ENCODE measurements at regions not wholly inside any gene's neighbourhood (a gene's known extent, or its start where the extent isn't known, plus 50 kb on each side); places are given as distances from the start of the nearest gene placed in this dataset.

GRCh38 chr5:128626536-128627090 is 88.6 kb upstream of the FBN2 start:
- no peak overlapping the region for H3K4me3 ChIP-seq (replicated peaks; ENCODE audit: low read depth, low read length)
- DNase-seq (ENCODE audit: low read depth) = no peak
- TF ChIP-seq CTCF (IDR thresholded peaks at IDR 0.05; ENCODE audit: low read length, missing control alignments) = no peak

GRCh38 chr5:128627939-128628338 is 89.9 kb upstream of the FBN2 start:
- no peak for TF ChIP-seq CTCF (IDR thresholded peaks at IDR 0.05; ENCODE audit: low read length, missing control alignments)
- no peak for DNase-seq (ENCODE audit: low read depth)
- no peak overlapping the region for H3K4me3 ChIP-seq (replicated peaks; ENCODE audit: low read depth, low read length)

- no peak for TF ChIP-seq CTCF (IDR thresholded peaks at IDR 0.05; ENCODE audit: low read length, missing control alignments)
- peak; percentile 14 for DNase-seq (ENCODE audit: low read depth)
- no peak overlapping the region for H3K4me3 ChIP-seq (replicated peaks; ENCODE audit: low read depth, low read length)
These were observed 91.1 kb upstream of the FBN2 start for GRCh38 chr5:128629157-128629556.

- no peak for DNase-seq (ENCODE audit: low read depth)
- no peak overlapping the region for H3K4me3 ChIP-seq (replicated peaks; ENCODE audit: low read depth, low read length)
- TF ChIP-seq CTCF (IDR thresholded peaks at IDR 0.05; ENCODE audit: low read length, missing control alignments) = no peak
These were observed 92.1 kb upstream of the FBN2 start for GRCh38 chr5:128630121-128630520.

GRCh38 chr5:128631771-128632170 is 93.7 kb upstream of the FBN2 start:
- TF ChIP-seq CTCF (IDR thresholded peaks at IDR 0.05; ENCODE audit: low read length, missing control alignments) = no peak
- H3K4me3 ChIP-seq (replicated peaks; ENCODE audit: low read depth, low read length) = no peak overlapping the region
- DNase-seq (ENCODE audit: low read depth) = no peak

- peak; percentile 41 for DNase-seq (ENCODE audit: low read depth)
- no peak overlapping the region for H3K4me3 ChIP-seq (replicated peaks; ENCODE audit: low read depth, low read length)
- no peak for TF ChIP-seq CTCF (IDR thresholded peaks at IDR 0.05; ENCODE audit: low read length, missing control alignments)
These were observed 94.2 kb upstream of the FBN2 start for GRCh38 chr5:128632264-128632663.

- H3K4me3 ChIP-seq (replicated peaks; ENCODE audit: low read depth, low read length) = no peak overlapping the region
- no peak for TF ChIP-seq CTCF (IDR thresholded peaks at IDR 0.05; ENCODE audit: low read length, missing control alignments)
- no peak for DNase-seq (ENCODE audit: low read depth)
These were observed 95.9 kb upstream of the FBN2 start for GRCh38 chr5:128633901-128634300.
